GM18505 (cell line): ENCODE measurements at regions not wholly inside any gene's neighbourhood (a gene's known extent, or its start where the extent isn't known, plus 50 kb on each side); places are given as distances from the start of the nearest gene placed in this dataset.

Source experiments
- ATAC-seq: cut with Tn5 transposase; IDR thresholded peaks from one replicate; pipeline ENCODE4 v1.9.1; 2021; ENCODE audit not compliant: unreplicated experiment
- POLR2A ChIP-seq: IDR thresholded peaks from 4 replicates; pipeline ENCODE4 v1.6.1; 2011; ENCODE audit warnings: borderline replicate concordance; ENCODE audit not compliant: insufficient read depth, insufficient read length; ENCODE audit errors: extremely low read depth

- ATAC-seq = no peak
- TF ChIP-seq POLR2A = no peak
Observed at GRCh38 chr21:39029900-39030884, 153.1 kb downstream of the PSMG1 start.

GRCh38 chr21:39029086-39029755, 154.0 kb downstream of the PSMG1 start:
- no peak for TF ChIP-seq POLR2A
- no peak for ATAC-seq

GRCh38 chr21:39025198-39025597, 158.1 kb downstream of the PSMG1 start:
- no peak for TF ChIP-seq POLR2A
- no peak for ATAC-seq

- TF ChIP-seq POLR2A = no peak
Observed at GRCh38 chr21:39024538-39024937, 158.7 kb downstream of the PSMG1 start.

GRCh38 chr21:39022863-39023693, 160.2 kb downstream of the PSMG1 start:
- TF ChIP-seq POLR2A = no peak
- no peak for ATAC-seq

More at GRCh38 chr21:39024538-39024937, 158.7 kb downstream of the PSMG1 start:
- ATAC-seq = no peak

GRCh38 chr21:39022466-39022862, 160.8 kb downstream of the PSMG1 start:
- ATAC-seq = no peak
- no peak for TF ChIP-seq POLR2A

- no peak for TF ChIP-seq POLR2A
- no peak for ATAC-seq
Observed at GRCh38 chr21:39022035-39022434, 161.2 kb downstream of the PSMG1 start.

GRCh38 chr21:39021478-39021832, 161.8 kb downstream of the PSMG1 start:
- TF ChIP-seq POLR2A = no peak
- no peak for ATAC-seq

- ATAC-seq = no peak
Observed at GRCh38 chr21:39020751-39021477, 162.3 kb downstream of the PSMG1 start.

GRCh38 chr21:39018730-39019129, 164.5 kb downstream of the PSMG1 start:
- ATAC-seq = no peak
- no peak for TF ChIP-seq POLR2A

More at GRCh38 chr21:39020751-39021477, 162.3 kb downstream of the PSMG1 start:
- TF ChIP-seq POLR2A = no peak

- ATAC-seq = peak; percentile 96
- no peak for TF ChIP-seq POLR2A
Observed at GRCh38 chr21:39016740-39017315, 166.4 kb downstream of the PSMG1 start.

GRCh38 chr21:39014747-39015146, 168.5 kb downstream of the PSMG1 start:
- ATAC-seq = no peak

More at GRCh38 chr21:39014747-39015146, 168.5 kb downstream of the PSMG1 start:
- no peak for TF ChIP-seq POLR2A
